Peyer's patch (tissue), 4 donors: ENCODE measurements at regions not wholly inside any gene's neighbourhood (a gene's known extent, or its start where the extent isn't known, plus 50 kb on each side); places are given as distances from the start of the nearest gene placed in this dataset.

Experiments used
- POLR2A ChIP-seq, 2 donors: fragments of 450-650 bp; IDR thresholded peaks; one replicate each; pipeline ENCODE4 v1.5.1; 2017; ENCODE audit warnings: antibody characterized with exemption in 2 of 2, mild to moderate bottlenecking in 2 of 2, moderate library complexity in 2 of 2
- TF ChIP-seq, protein P1 (sequence below), 6 experiments: fragments of 450-650 bp in 4 of 6; fragments of 200-600 bp in 2 of 6; sonication (generic) in 1 of 6; IDR thresholded peaks; one replicate each; pipeline ENCODE4 v1.5.1; 2017 to 2019; ENCODE audit warnings: antibody characterized with exemption in 6 of 6, mild to moderate bottlenecking in 3 of 6, moderate library complexity in 1 of 6

DNA sequence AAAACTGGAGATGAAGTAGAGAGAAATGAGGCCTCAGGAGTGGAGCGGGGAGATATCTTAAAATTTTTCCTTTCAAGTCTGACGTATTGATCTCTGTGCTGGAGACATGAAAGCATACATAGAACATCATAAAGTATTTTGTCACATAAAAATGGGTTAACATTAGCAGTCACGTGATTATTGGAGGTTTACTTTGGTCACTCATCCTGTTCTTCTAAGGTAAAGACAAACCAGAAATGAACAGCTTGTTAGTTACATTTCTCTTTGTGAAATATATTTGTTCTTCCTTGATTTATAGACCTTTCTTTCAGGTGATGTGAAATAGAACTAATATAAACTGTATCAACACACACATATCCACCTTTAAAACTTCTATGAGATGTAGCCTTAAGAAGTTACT is 324.1 kb downstream of the SQOR start:
- TF ChIP-seq, protein P1, sequence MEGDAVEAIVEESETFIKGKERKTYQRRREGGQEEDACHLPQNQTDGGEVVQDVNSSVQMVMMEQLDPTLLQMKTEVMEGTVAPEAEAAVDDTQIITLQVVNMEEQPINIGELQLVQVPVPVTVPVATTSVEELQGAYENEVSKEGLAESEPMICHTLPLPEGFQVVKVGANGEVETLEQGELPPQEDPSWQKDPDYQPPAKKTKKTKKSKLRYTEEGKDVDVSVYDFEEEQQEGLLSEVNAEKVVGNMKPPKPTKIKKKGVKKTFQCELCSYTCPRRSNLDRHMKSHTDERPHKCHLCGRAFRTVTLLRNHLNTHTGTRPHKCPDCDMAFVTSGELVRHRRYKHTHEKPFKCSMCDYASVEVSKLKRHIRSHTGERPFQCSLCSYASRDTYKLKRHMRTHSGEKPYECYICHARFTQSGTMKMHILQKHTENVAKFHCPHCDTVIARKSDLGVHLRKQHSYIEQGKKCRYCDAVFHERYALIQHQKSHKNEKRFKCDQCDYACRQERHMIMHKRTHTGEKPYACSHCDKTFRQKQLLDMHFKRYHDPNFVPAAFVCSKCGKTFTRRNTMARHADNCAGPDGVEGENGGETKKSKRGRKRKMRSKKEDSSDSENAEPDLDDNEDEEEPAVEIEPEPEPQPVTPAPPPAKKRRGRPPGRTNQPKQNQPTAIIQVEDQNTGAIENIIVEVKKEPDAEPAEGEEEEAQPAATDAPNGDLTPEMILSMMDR (IDR thresholded peaks at IDR 0.05) = no peak
- no peak for TF ChIP-seq POLR2A (IDR thresholded peaks at IDR 0.05)
